ENCODE measurements at regions not wholly inside any gene's neighbourhood (a gene's known extent, or its start where the extent isn't known, plus 50 kb on each side); places are given as distances from the start of the nearest gene placed in this dataset.

GRCh38 chr6:108734271-108734922 is 113.8 kb upstream of the ARMC2 start:
- no peak for DNase-seq
- intact Hi-C loops (cut with DNase I) = no loop called here

- no peak for DNase-seq
- intact Hi-C loops (cut with DNase I) = no loop called here
These were observed 112.8 kb upstream of the ARMC2 start for GRCh38 chr6:108735310-108736001.

DNA sequence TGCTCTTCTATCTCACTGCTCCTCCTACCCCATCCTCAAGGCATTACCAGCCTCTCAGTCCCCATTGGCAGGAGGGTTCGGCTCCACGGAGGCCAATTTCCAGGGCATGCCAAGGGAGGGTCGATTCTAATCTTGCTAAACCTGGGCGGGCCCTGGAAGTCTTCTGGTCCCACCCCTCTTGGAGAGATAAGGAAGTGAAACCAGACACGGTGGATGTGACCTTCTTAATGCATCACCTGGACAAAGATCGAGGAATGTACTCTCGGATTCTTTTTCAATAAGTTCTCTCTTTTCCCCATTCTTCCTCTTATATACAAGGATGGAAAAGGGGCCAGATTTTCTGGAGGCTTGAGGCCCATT is 112.2 kb upstream of the ARMC2 start:
- DNase-seq = no peak
- intact Hi-C loops (cut with DNase I) = no loop called here

GRCh38 chr6:108736832-108737231 is 111.4 kb upstream of the ARMC2 start:
- DNase-seq = peak in 1 of 10 donors; percentile 65
- intact Hi-C loops (cut with DNase I) = no loop called here

DNA sequence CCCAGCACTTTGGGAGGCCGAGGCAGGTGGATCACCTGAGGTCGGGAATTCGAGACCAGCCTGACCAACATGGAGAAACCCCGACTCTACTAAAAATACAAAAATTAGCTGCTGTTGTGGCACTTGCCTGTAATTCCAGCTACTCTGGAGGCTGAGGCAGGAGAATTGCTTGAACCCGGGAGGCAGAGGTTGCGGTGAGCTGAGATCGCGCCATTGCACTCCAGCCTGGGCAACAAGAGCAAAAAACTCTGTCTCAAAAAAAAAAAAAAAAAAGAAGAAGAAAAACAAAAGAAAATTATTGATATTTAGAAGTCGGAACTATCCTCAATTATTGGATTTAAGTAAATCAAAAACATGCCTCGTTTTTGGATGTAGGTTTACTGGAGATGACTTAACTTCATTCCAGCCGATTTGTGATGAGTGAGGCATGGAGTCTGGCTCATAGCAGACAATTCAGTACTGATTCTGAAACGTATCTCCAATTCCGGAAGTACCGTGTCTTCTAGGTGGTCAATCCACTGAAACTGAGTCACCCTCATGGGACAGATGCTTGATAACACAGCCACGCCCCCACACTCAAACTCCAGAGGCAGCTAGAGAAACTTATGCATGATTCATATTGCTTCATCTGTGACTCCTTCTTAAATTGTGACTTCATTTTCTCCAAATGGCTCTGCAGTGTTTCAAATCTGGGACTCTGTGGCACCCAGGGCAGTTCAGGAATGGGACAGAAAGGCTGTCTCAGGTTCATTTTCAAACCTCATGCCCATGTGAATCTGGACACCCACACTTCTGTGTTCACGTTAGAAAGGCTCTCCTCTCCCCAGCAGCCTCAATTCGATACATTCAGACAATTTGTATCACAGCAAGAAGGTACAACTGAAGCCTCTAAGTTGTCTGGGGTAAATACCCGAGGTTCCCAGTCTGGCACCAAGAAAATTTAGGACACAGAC is 110.4 kb upstream of the ARMC2 start:
- peak in 3 of 10 donors; percentile 16 to 87 (median 26) for DNase-seq
- intact Hi-C loops (cut with DNase I) = no loop called here

DNA sequence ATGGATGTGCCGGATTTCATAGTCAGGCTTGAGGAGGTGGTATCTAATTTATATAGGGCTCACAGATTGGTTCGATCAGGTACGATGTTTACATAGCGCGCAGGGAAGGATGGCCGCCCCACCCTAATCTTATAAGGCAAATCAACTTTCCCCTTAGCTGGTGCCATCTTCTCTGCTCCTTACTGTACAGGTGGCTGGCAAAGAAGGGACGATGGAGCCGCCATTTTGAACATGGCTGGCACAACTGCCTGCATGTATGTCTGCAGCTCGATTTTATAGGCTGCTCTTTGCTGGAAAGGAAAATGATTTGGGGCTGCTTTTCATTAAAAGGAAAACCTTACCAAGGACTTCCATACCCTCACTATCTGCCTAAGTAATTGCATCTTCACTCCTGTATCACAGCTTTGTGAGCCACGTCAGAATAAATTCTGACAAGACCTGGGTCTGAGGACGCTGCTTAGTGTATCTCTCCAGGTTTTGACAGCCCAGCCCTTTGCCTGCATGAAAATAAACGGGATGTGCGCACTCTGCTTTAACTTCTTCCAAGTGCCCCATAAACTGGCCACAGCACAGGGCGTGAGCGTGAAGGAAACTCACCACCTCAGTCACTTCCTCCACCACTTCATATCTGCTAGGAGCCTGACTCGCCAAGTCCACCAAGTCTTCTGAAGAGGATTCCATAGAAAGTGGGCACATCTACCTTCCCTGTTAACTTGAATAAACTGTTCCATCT is 109.4 kb upstream of the ARMC2 start:
- peak in 1 of 10 donors; percentile 19 for DNase-seq
- intact Hi-C loops (cut with DNase I) = no loop called here

DNA sequence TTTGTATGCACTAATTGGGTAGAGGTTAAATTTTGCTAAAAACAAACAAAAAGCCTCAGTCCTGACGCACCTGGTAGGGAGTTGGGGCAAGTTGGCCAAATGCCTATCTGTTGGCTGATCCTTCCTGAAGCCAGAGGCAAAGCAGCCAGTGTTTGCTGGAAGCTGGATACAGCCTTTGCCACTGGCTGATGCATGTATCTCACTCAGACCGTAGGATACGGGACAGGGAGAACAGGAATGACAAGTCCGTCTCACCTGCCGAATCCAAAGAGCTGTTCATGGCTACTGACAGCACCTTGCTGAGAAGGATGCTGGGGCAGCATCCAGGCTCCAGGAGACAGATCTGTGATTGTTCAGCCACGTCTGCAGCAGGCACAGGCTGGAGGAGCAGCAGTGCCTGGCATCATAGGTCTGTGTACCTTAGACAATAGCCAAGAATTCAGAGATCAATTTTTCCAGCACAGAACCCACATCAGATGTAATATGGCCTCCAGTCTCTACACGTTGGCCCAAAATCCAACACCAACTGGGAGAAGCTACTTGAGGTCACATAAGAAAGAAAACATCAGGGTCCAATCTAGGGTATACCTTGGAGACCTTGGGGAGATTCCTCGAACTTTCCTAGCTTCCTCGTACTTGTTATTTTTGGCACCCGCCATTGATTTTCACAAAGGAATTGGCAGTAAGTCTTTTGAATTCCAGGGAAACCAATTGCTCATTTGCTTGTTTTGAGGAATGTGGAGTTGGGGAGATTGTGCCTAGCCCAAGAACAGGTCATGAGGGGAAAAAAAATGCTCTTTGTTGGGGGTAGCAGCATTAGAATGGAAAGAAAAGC is 108.5 kb upstream of the ARMC2 start:
- intact Hi-C loops (cut with DNase I) = no loop called here
- DNase-seq = peak in 1 of 10 donors; percentile 28

- DNase-seq = no peak
- intact Hi-C loops (cut with DNase I) = no loop called here
These were observed 106.8 kb upstream of the ARMC2 start for GRCh38 chr6:108741331-108741989.

- DNase-seq = no peak
- intact Hi-C loops (cut with DNase I) = no loop called here
These were observed 106.2 kb upstream of the ARMC2 start for GRCh38 chr6:108742041-108742440.

DNA sequence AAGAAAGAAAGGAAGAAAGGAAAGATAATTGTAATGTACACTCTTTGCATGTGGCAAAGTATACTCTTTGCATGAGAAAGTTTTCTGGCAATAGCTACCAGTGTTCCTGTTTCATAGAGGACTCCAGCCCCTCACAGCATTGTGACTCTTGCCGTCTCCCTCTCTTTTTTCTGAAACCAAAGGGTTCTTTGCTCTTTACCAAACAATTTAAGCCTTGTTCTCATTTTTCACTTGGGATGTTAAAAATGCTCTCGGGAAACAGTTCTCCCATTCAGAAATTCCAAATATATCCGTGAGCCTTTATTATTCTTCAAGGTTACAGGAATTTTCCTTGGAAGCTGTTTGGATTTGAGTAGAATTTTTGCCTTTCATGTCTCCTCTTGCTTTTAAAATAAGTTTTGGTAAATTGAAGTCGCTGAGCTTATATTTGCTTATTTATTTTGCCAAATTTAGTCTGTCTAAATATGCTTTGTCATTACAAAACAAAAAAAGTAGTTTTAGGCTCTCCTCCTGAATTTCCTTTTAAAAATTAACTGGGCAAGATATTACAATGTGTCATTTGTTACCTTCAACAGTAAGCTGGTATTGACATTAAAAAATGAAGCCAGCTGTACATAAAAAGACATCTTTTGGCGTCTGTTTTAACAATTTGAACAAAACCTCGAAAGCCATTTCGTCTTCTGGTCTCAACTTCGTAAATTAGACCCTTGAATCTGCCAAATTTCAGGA is 103.8 kb upstream of the ARMC2 start:
- no peak for DNase-seq
- intact Hi-C loops (cut with DNase I) = loop anchor here (1.0 kb wide), 1 partner anchor 101 kb away; no protein-coding TSS in a partner anchor

GRCh38 chr6:108744996-108745395 is 103.2 kb upstream of the ARMC2 start:
- DNase-seq = peak in 1 of 10 donors; percentile 52

GRCh38 chr6:108745664-108746336 is 102.4 kb upstream of the ARMC2 start:
- no peak for DNase-seq
- intact Hi-C loops (cut with DNase I) = no loop called here

More at GRCh38 chr6:108744996-108745395, 103.2 kb upstream of the ARMC2 start:
- intact Hi-C loops (cut with DNase I) = loop anchor here (1.0 kb wide), 1 partner anchor 102 kb away; no protein-coding TSS in a partner anchor

GRCh38 chr6:108746366-108746765 is 101.9 kb upstream of the ARMC2 start:
- intact Hi-C loops (cut with DNase I) = no loop called here
- DNase-seq = peak in 1 of 10 donors; percentile 39

DNA sequence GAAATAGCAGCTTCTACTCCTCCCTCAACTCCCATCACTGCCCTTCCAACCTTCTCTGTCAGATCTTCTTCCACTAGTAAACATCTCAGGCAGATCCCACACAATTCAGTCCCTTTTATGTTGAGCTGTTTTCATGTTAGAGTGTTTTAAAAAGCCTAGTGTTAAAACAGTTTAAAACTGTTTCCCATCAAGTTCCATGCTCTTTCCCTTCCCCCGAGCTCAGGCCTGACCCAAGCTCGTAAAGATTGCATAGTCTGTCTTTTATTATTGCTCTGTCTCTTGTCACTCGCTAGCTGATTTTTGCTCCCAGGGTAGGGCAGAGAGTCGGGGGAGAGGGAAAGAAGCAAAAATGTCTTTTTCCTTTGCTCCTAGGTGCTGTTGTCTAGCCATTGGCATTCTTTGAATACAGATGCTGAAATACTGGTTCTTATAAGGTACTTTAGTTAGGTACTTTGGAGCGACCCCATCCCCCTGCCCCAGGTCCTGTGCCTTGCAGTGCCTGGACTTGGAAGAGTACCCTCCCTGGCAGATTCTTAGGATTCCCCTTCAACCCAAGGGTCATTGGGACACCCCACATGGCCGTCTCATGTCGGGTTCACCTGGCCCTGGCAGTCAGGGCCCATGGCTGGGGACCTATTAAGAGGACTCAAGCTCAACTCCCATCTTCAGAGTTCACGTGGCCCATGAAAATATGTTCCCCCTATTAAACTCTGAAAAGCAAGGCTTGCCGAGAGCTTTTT is 101.2 kb upstream of the ARMC2 start:
- peak in 1 of 10 donors; percentile 50 for DNase-seq
- intact Hi-C loops (cut with DNase I) = no loop called here

GRCh38 chr6:108748055-108748454 is 100.2 kb upstream of the ARMC2 start:
- intact Hi-C loops (cut with DNase I) = no loop called here

GRCh38 chr6:108748959-108749358 is 99.3 kb upstream of the ARMC2 start:
- DNase-seq = no peak
- intact Hi-C loops (cut with DNase I) = no loop called here

More at GRCh38 chr6:108748055-108748454, 100.2 kb upstream of the ARMC2 start:
- no peak for DNase-seq

DNA sequence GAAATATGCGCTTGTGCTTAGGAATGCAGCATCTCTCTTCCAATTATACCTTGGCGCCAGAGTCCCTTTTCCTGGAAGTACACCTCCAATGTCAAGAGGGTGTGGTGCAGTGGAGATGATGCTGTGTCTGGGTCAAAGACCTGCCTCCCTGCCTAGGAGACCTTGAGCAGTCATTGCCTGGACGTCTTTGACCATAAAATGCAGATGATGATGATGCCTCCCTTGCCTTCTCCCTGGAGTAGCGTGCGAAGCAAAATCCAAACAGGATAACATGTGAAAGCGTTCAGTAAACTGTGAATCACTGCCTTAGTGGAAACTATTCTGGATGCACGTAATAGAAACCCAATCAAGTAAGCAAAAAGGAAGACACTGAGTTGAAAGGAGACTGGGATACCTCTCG is 97.4 kb upstream of the ARMC2 start:
- no peak for DNase-seq
- intact Hi-C loops (cut with DNase I) = no loop called here
